ENCODE measurements at regions not wholly inside any gene's neighbourhood (a gene's known extent, or its start where the extent isn't known, plus 50 kb on each side); places are given as distances from the start of the nearest gene placed in this dataset.
"Not testable (repeated sequence)": the region's sequence is repeated elsewhere in the genome, so short reads cannot be mapped to it uniquely, and the experiment has no call there.

- no peak overlapping the region for H3K9ac ChIP-seq (ENCODE audit: low read length in 5 of 5)
- H3K27me3 ChIP-seq (ENCODE audit: control insufficient read depth in 5 of 5, insufficient read depth in 4 of 5, low read length in 5 of 5), result no peaks in the 10 kb centered on the region
- H3K4me3 ChIP-seq (ENCODE audit: low read depth in 1 of 5, low read length in 5 of 5), result no peak overlapping the region
- no peaks in the 10 kb centered on the region for H3K4me1 ChIP-seq (ENCODE audit: control insufficient read depth in 5 of 5, insufficient read depth in 5 of 5, low read length in 5 of 5)
- no peak overlapping the region for H3K27ac ChIP-seq (ENCODE audit: low read depth, low read length)
- peaks cover 4 to 16% (median 14%) of the 10 kb centered on the region in 5 donors for H3K9me3 ChIP-seq (ENCODE audit: control insufficient read depth in 5 of 5, low read length in 5 of 5)
- H3K36me3 ChIP-seq (ENCODE audit: control insufficient read depth in 5 of 5, insufficient read depth in 5 of 5, low read length in 5 of 5), result peaks cover 0 to 3% (median 0%) of the 10 kb centered on the region in 5 donors
Observed at GRCh38 chr5:5739490-5739945, 317.0 kb downstream of the ICE1 start.

- no peaks in the 10 kb centered on the region for H3K36me3 ChIP-seq (ENCODE audit: control insufficient read depth in 5 of 5, insufficient read depth in 5 of 5, low read length in 5 of 5)
Observed at GRCh38 chr5:5738797-5739489, 316.5 kb downstream of the ICE1 start.

GRCh38 chr5:5736007-5736406 is 313.5 kb downstream of the ICE1 start:
- no peak overlapping the region for H3K9ac ChIP-seq (ENCODE audit: low read length in 5 of 5)
- H3K9me3 ChIP-seq (ENCODE audit: control insufficient read depth in 5 of 5, low read length in 5 of 5), result no peaks in the 10 kb centered on the region
- H3K27ac ChIP-seq (ENCODE audit: low read depth, low read length), result no peak overlapping the region
- H3K36me3 ChIP-seq (ENCODE audit: control insufficient read depth in 5 of 5, insufficient read depth in 5 of 5, low read length in 5 of 5), result no peaks in the 10 kb centered on the region
- no peaks in the 10 kb centered on the region for H3K4me1 ChIP-seq (ENCODE audit: control insufficient read depth in 5 of 5, insufficient read depth in 5 of 5, low read length in 5 of 5)
- H3K27me3 ChIP-seq (ENCODE audit: control insufficient read depth in 5 of 5, insufficient read depth in 4 of 5, low read length in 5 of 5), result no peaks in the 10 kb centered on the region
- no peak overlapping the region for H3K4me3 ChIP-seq (ENCODE audit: low read depth in 1 of 5, low read length in 5 of 5)

More at GRCh38 chr5:5738797-5739489, 316.5 kb downstream of the ICE1 start:
- H3K9me3 ChIP-seq (ENCODE audit: control insufficient read depth in 5 of 5, low read length in 5 of 5), result peaks cover under 1 to 11% (median 8%) of the 10 kb centered on the region in 5 donors
- no peak overlapping the region for H3K4me3 ChIP-seq (ENCODE audit: low read depth in 1 of 5, low read length in 5 of 5)
- no peak overlapping the region for H3K27ac ChIP-seq (ENCODE audit: low read depth, low read length)
- H3K9ac ChIP-seq (ENCODE audit: low read length in 5 of 5), result no peak overlapping the region
- H3K27me3 ChIP-seq (ENCODE audit: control insufficient read depth in 5 of 5, insufficient read depth in 4 of 5, low read length in 5 of 5), result no peaks in the 10 kb centered on the region
- H3K4me1 ChIP-seq (ENCODE audit: control insufficient read depth in 5 of 5, insufficient read depth in 5 of 5, low read length in 5 of 5), result no peaks in the 10 kb centered on the region

- H3K36me3 ChIP-seq (ENCODE audit: control insufficient read depth in 5 of 5, insufficient read depth in 5 of 5, low read length in 5 of 5); H3K27ac ChIP-seq (ENCODE audit: low read depth, low read length); H3K9ac ChIP-seq (ENCODE audit: low read length in 5 of 5); H3K4me1 ChIP-seq (ENCODE audit: control insufficient read depth in 5 of 5, insufficient read depth in 5 of 5, low read length in 5 of 5); H3K9me3 ChIP-seq (ENCODE audit: control insufficient read depth in 5 of 5, low read length in 5 of 5); H3K27me3 ChIP-seq (ENCODE audit: control insufficient read depth in 5 of 5, insufficient read depth in 4 of 5, low read length in 5 of 5); H3K4me3 ChIP-seq (ENCODE audit: low read depth in 1 of 5, low read length in 5 of 5): not testable (repeated sequence)
Observed at GRCh38 chr5:5733058-5733457, 310.6 kb downstream of the ICE1 start.

GRCh38 chr5:5726401-5726800 is 303.9 kb downstream of the ICE1 start:
- Histone ChIP-seq H3K4me1 (ENCODE audit: control insufficient read depth in 5 of 5, insufficient read depth in 5 of 5, low read length in 5 of 5) (no peaks in the 10 kb centered on the region), H3K9me3 (ENCODE audit: control insufficient read depth in 5 of 5, low read length in 5 of 5) (no peaks in the 10 kb centered on the region), H3K9ac (ENCODE audit: low read length in 5 of 5) (no peak overlapping the region), H3K4me3 (ENCODE audit: low read depth in 1 of 5, low read length in 5 of 5) (no peak overlapping the region), H3K27me3 (ENCODE audit: control insufficient read depth in 5 of 5, insufficient read depth in 4 of 5, low read length in 5 of 5) (no peaks in the 10 kb centered on the region), H3K27ac (ENCODE audit: low read depth, low read length) (no peak overlapping the region), H3K36me3 (ENCODE audit: control insufficient read depth in 5 of 5, insufficient read depth in 5 of 5, low read length in 5 of 5) (no peaks in the 10 kb centered on the region)

- H3K9ac ChIP-seq (ENCODE audit: low read length in 5 of 5), result no peak overlapping the region
- H3K27me3 ChIP-seq (ENCODE audit: control insufficient read depth in 5 of 5, insufficient read depth in 4 of 5, low read length in 5 of 5), result no peaks in the 10 kb centered on the region
- H3K27ac ChIP-seq (ENCODE audit: low read depth, low read length), result no peak overlapping the region
- H3K36me3 ChIP-seq (ENCODE audit: control insufficient read depth in 5 of 5, insufficient read depth in 5 of 5, low read length in 5 of 5), result no peaks in the 10 kb centered on the region
- H3K9me3 ChIP-seq (ENCODE audit: control insufficient read depth in 5 of 5, low read length in 5 of 5), result no peaks in the 10 kb centered on the region
- no peak overlapping the region for H3K4me3 ChIP-seq (ENCODE audit: low read depth in 1 of 5, low read length in 5 of 5)
- H3K4me1 ChIP-seq (ENCODE audit: control insufficient read depth in 5 of 5, insufficient read depth in 5 of 5, low read length in 5 of 5), result no peaks in the 10 kb centered on the region
Observed at GRCh38 chr5:5721881-5722280, 299.4 kb downstream of the ICE1 start.

- no peak overlapping the region for H3K27ac ChIP-seq (ENCODE audit: low read depth, low read length)
- H3K9ac ChIP-seq (ENCODE audit: low read length in 5 of 5), result no peak overlapping the region
- H3K4me3 ChIP-seq (ENCODE audit: low read depth in 1 of 5, low read length in 5 of 5), result no peak overlapping the region
- no peaks in the 10 kb centered on the region for H3K4me1 ChIP-seq (ENCODE audit: control insufficient read depth in 5 of 5, insufficient read depth in 5 of 5, low read length in 5 of 5)
- H3K27me3 ChIP-seq (ENCODE audit: control insufficient read depth in 5 of 5, insufficient read depth in 4 of 5, low read length in 5 of 5), result no peaks in the 10 kb centered on the region
- H3K9me3 ChIP-seq (ENCODE audit: control insufficient read depth in 5 of 5, low read length in 5 of 5), result no peaks in the 10 kb centered on the region
- no peaks in the 10 kb centered on the region for H3K36me3 ChIP-seq (ENCODE audit: control insufficient read depth in 5 of 5, insufficient read depth in 5 of 5, low read length in 5 of 5)
Observed at GRCh38 chr5:5719292-5719691, 296.8 kb downstream of the ICE1 start.

GRCh38 chr5:5716665-5717064 is 294.2 kb downstream of the ICE1 start:
- Histone ChIP-seq H3K36me3 (ENCODE audit: control insufficient read depth in 5 of 5, insufficient read depth in 5 of 5, low read length in 5 of 5) (no peaks in the 10 kb centered on the region), H3K9me3 (ENCODE audit: control insufficient read depth in 5 of 5, low read length in 5 of 5) (no peaks in the 10 kb centered on the region), H3K27ac (ENCODE audit: low read depth, low read length) (no peak overlapping the region), H3K27me3 (ENCODE audit: control insufficient read depth in 5 of 5, insufficient read depth in 4 of 5, low read length in 5 of 5) (no peaks in the 10 kb centered on the region), H3K9ac (ENCODE audit: low read length in 5 of 5) (no peak overlapping the region), H3K4me3 (ENCODE audit: low read depth in 1 of 5, low read length in 5 of 5) (no peak overlapping the region), H3K4me1 (ENCODE audit: control insufficient read depth in 5 of 5, insufficient read depth in 5 of 5, low read length in 5 of 5) (no peaks in the 10 kb centered on the region)

- H3K9ac ChIP-seq (ENCODE audit: low read length in 5 of 5), result no peak overlapping the region
- H3K36me3 ChIP-seq (ENCODE audit: control insufficient read depth in 5 of 5, insufficient read depth in 5 of 5, low read length in 5 of 5), result no peaks in the 10 kb centered on the region
- H3K27ac ChIP-seq (ENCODE audit: low read depth, low read length), result no peak overlapping the region
- H3K9me3 ChIP-seq (ENCODE audit: control insufficient read depth in 5 of 5, low read length in 5 of 5), result no peaks in the 10 kb centered on the region
- peaks cover 0 to 8% (median 4%) of the 10 kb centered on the region in 5 donors for H3K4me1 ChIP-seq (ENCODE audit: control insufficient read depth in 5 of 5, insufficient read depth in 5 of 5, low read length in 5 of 5)
- H3K27me3 ChIP-seq (ENCODE audit: control insufficient read depth in 5 of 5, insufficient read depth in 4 of 5, low read length in 5 of 5), result no peaks in the 10 kb centered on the region
- no peak overlapping the region for H3K4me3 ChIP-seq (ENCODE audit: low read depth in 1 of 5, low read length in 5 of 5)
Observed at GRCh38 chr5:5711592-5711991, 289.1 kb downstream of the ICE1 start.

GRCh38 chr5:5711112-5711511 is 288.6 kb downstream of the ICE1 start:
- H3K27ac ChIP-seq (ENCODE audit: low read depth, low read length), result no peak overlapping the region
- H3K9me3 ChIP-seq (ENCODE audit: control insufficient read depth in 5 of 5, low read length in 5 of 5), result no peaks in the 10 kb centered on the region
- H3K36me3 ChIP-seq (ENCODE audit: control insufficient read depth in 5 of 5, insufficient read depth in 5 of 5, low read length in 5 of 5), result no peaks in the 10 kb centered on the region
- peaks cover 0 to 8% (median 4%) of the 10 kb centered on the region in 5 donors for H3K4me1 ChIP-seq (ENCODE audit: control insufficient read depth in 5 of 5, insufficient read depth in 5 of 5, low read length in 5 of 5)
- no peak overlapping the region for H3K4me3 ChIP-seq (ENCODE audit: low read depth in 1 of 5, low read length in 5 of 5)
- no peaks in the 10 kb centered on the region for H3K27me3 ChIP-seq (ENCODE audit: control insufficient read depth in 5 of 5, insufficient read depth in 4 of 5, low read length in 5 of 5)
- no peak overlapping the region for H3K9ac ChIP-seq (ENCODE audit: low read length in 5 of 5)

Measured in subcutaneous abdominal adipose tissue (tissue), 5 donors.